ENCODE measurements at regions not wholly inside any gene's neighbourhood (a gene's known extent, or its start where the extent isn't known, plus 50 kb on each side); places are given as distances from the start of the nearest gene placed in this dataset.

GRCh38 chr1:80776266-80776665 lies 1024.5 kb upstream of the ADGRL2 start:
- TF ChIP-seq CSRNP2 (CRISPR knock-in tag; conservative IDR thresholded peaks at IDR 0.05; ENCODE audit: low read depth) (no peak), ZKSCAN5 (CRISPR knock-in tag; IDR thresholded peaks at IDR 0.05) (no peak)
- TF ChIP-seq, protein P1, sequence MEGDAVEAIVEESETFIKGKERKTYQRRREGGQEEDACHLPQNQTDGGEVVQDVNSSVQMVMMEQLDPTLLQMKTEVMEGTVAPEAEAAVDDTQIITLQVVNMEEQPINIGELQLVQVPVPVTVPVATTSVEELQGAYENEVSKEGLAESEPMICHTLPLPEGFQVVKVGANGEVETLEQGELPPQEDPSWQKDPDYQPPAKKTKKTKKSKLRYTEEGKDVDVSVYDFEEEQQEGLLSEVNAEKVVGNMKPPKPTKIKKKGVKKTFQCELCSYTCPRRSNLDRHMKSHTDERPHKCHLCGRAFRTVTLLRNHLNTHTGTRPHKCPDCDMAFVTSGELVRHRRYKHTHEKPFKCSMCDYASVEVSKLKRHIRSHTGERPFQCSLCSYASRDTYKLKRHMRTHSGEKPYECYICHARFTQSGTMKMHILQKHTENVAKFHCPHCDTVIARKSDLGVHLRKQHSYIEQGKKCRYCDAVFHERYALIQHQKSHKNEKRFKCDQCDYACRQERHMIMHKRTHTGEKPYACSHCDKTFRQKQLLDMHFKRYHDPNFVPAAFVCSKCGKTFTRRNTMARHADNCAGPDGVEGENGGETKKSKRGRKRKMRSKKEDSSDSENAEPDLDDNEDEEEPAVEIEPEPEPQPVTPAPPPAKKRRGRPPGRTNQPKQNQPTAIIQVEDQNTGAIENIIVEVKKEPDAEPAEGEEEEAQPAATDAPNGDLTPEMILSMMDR (CRISPR knock-in tag; IDR thresholded peaks at IDR 0.05): no peak

All from HepG2 (cell line).